HG02610 (cell line): ENCODE measurements at regions not wholly inside any gene's neighbourhood (a gene's known extent, or its start where the extent isn't known, plus 50 kb on each side); places are given as distances from the start of the nearest gene placed in this dataset.

Experiments used
- ATAC-seq: cut with Tn5 transposase; IDR thresholded peaks from one replicate; pipeline ENCODE4 v1.9.1; 2021; ENCODE audit warnings: mild to moderate bottlenecking, moderate library complexity; ENCODE audit not compliant: unreplicated experiment

DNA sequence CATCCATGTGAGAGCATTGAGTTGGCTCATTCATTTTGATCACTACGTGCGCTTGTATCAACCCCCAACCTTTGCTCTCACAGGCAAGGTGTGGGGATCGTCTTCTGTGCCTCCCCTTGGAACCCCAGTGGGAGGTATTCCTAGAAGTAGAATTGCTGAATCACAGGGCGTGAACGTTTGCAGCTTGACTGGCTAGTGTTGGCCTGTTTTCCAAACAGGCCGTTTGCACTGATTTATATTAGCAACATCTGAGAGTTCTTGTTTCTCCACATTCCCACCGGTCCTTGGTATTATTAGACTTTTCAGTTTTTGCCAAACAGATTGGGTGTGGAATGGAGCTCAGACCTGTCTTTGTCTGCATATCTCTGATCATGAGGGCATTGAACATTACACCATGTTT is 288.6 kb upstream of the PWP1 start:
- ATAC-seq, result no peak

DNA sequence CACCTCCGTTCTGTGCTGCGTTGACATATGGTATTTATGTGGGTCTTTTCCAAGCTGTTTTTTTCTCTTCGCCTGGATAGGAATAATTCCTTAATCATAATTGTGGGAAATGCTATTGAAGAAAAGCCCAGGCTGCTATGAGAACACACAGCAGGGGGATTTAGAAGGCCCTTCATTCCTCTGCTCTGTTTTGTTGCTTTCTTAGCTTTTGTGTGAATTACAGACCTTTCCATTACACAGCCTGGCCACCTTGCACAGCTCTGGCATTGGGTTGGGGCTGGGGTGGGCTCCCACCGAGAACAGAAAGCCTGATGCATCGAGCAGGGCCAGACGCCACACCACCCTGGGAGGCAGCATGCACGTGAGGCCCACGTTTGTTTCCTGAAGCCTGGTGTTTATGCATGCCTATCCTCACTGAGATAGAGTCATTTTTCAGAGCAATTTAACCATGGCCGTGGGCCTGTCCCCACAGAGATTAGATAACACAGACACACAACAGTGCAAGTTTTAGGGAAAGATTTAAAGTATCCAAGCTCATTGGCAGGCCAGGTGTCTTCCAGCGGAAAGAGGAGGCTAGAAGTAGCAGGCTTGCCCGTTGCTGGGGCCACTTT is 287.6 kb upstream of the PWP1 start:
- ATAC-seq, result no peak

- ATAC-seq, result no peak
Measured at GRCh38 chr12:107399046-107399445, 286.6 kb upstream of the PWP1 start.

DNA sequence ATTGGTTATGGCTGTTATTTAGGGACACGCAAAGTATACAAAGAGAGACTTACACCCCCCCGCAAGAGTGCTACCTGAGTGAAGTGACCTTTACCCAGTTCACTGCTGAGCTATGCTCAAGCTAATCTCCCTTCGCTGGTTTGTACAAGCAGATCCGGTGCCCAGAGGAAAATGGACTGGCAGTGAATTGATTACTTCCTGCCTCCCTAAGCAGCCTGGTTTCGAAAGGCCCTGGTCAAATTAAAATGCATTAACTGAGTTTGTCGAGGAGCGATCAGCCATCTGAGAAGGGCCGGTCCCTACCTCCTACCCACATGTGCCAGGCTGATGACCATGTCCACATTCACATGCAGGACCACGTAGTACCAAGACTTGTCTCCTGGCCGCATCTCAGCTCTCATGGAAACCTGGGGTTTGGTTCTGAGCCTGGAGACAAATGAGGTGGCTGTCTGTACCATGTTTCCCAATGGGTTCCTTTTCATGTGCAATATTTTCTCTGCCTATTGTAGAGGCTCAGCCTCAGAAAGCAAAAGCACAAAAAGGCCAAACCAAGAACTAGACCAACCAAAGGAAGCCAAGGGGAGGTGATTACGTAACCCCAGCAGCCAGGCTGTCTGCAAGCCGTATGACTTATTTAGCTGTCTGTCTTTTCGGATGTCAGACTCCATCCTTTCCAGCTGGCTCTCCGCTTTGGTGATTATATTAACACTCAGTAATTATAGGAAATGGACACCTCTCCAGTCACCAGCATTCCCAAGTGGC is 284.7 kb upstream of the PWP1 start:
- no peak for ATAC-seq

DNA sequence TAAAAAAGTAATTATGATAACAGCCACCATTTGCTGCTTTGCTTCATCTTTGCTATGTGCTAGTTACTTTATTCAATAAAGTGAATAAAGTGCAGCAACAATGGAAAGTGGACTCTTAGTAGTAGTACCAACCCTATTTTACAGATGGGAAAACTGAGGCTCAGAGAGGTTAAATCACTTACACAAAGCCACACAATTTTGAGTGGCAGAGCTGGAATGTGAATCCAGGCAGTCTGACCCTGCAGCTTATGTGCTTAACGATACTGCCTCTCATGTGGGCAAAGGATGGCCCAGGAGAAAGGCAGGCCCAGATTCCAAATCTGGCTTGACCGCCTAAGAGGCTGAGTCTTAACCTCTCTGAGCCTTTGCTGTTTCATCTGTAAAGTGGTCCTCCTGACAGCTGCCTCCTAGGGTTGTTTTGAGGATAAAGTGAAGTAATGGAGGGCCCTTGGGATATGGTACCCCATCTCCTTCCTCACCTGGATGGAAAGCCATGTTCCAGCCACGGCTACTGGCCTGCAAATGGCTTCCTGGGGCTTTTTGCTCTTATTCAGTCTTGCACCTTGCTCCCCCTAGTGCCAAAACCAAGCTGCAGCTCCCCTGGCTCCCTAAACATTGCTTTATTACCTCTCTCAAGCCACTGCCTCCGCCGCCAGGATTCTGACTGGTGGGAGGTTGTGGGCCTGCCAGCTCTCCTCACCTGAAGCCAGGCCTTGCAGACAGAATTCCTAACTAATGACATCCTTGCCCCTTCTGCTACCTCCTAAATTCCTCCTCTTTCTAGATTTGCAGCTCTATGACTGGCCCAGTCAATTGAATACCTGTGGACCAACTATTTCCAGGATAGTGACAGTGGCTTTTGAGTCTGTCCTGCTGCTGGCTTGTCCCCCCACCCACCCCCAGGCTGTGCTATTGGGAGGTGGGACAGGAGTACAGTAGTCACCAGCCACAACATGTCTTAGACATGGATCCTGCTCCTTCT is 283.3 kb upstream of the PWP1 start:
- no peak for ATAC-seq

DNA sequence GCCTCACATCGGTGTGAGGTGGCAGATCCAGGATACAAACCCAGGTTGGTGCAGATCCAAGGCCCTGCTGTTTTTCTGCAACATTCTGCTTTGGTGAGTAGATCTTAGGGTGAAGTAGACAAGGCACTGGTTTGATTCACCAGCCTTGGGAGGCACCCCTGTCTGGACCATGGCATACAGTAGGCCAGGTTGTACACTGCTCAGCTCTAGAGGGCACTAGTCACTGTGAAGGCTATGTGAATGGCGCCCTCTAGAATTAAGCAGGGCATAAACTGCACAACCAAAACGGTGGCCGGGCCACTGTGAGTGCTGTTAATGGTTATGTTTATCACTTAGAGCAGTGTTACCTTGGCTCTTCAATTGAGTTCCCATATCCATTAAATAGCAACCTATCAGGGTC is 280.6 kb upstream of the PWP1 start:
- no peak for ATAC-seq

DNA sequence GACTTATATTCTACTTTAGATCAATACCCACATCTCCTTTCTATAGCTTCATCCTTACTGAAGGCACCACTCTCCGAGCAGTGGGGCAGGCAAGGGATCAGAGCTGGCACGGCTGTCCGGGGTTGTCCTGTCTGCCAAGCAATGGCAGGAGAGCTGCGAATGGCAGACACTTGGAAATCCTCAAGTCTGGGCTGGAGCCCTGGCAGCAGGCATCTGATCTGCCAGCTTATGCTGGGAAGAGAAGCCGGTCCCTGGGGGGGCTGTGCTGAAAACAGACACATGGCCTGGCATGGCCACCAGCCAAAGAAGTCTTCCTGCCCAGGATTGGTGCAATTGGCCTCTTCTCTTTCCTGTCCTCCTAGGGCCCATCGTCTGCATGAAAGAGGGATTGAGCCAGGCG is 280.2 kb upstream of the PWP1 start:
- ATAC-seq, result no peak

DNA sequence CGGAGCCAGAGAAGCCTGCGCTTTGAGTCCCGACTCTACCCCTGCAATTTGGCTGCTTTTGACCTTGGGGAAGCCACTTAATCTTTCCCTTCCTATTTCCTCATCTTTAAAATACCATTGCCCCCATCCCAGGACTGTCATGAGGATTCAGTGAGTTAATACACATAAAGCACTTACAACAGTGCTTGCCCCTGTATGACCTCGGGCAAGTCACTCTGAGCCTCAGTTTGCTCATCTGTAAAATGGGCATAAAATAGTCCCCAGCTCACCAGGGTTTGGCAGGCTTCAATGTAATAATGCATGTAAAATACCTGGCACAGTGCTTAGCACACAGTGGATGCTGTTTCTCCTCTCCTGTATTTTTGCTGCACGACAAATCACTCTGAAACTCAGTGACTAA is 278.7 kb upstream of the PWP1 start:
- no peak for ATAC-seq

GRCh38 chr12:107411792-107412535 is 273.6 kb upstream of the PWP1 start:
- ATAC-seq, result no peak

DNA sequence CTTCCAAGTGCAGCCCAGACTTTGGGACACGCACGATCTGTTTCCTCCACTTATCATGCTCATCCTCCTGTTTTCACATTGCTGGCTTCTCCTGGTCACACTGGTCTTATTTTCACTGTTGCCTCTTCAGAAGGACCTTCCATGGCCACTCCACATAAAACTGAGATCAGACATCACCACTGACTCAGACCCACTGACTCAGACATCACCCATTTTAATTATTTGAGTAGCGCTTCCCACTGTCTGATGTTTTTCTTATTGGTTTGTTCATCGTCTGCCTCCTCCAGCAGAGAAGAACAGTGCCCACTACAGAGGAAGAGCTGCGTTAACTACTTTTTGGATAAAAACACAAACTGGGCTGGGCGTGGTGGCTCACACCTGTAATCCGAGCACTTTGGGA is 270.5 kb upstream of the PWP1 start:
- no peak for ATAC-seq

DNA sequence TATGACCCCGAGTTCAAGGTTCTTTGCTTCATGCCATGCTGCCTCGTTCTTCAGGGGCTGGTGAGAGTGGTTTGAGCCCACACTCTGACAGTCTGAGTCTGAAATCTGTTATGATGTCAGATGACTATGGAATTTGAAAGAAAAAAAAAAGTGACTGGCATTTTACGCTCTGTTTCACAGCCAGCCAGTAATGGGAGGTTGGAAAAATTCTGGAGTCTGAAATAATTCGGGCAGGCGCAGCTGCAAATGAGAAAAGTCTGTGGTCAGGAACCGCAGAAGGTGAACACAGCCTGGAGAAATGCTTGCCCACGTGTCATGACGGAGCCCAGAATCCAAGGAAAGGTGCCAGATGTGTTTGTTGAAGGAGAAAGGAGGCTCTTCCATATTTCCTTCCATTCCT is 269.8 kb upstream of the PWP1 start:
- ATAC-seq, result no peak

GRCh38 chr12:107417004-107417403 is 268.6 kb upstream of the PWP1 start:
- ATAC-seq, result no peak

DNA sequence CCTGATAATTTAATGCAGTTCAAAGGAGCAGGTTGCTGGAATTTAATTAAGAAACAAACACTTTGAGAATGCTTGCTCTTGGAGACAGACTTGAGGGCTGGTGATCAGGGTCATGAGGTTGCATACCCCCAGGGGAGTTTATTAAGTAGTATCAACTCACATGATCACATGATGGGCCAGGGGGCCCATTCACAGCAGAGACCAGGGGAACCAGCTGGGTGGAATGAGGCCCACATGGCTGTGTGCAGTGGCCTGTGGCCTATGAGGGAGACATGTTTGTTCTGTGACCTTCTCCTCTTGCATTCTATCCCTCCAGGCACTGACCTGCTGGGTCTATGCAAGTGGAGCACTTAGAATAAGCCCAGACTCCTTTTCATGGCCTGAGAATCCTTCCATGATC is 266.6 kb upstream of the PWP1 start:
- no peak for ATAC-seq

GRCh38 chr12:107423531-107423930 is 262.1 kb upstream of the PWP1 start:
- ATAC-seq, result no peak

GRCh38 chr12:107429006-107429705 is 256.4 kb upstream of the PWP1 start:
- no peak for ATAC-seq

DNA sequence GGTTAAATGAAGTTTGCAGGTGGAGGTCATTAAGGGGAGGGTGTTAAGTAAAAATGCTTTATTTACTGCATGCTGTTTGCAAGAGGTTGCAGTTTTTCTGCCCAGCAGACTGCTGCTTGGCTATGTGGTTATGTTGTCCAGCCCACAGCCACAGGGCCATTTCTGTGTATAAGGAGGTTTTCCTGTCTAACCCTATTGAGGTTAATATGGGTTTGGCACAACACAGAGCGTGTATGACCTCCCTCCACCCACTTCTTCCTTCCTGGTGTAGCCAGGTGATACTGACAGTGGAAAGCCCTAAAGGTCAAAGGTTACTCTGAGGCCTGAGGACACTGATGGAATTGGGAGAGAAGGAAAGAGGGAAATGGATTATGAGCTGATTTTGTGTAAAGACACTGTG is 253.7 kb upstream of the PWP1 start:
- ATAC-seq, result no peak

GRCh38 chr12:107435072-107435471 is 250.5 kb upstream of the PWP1 start:
- no peak for ATAC-seq

GRCh38 chr12:107435520-107435919 is 250.1 kb upstream of the PWP1 start:
- no peak for ATAC-seq

DNA sequence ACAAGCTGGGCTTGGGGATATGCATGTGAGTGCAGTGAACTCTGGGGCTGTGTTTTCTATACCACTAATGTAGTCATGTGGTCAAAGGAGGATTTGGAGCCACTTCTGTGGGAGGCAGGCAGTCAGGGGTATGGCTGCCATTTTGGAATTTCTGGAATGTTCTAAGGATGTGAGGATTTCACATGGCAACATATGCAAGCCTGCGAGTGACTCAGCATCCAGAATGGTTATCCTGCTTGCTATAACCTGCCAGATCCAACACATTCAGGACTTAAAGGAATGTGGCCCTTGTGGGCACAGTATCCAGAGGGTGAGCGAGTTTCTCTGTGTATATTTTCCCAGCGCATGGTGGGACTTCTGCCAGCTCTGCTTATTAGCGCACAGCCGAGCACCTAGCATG is 249.2 kb upstream of the PWP1 start:
- ATAC-seq, result no peak

GRCh38 chr12:107436836-107437235 is 248.8 kb upstream of the PWP1 start:
- ATAC-seq, result no peak
